HG03175 (cell line): ENCODE measurements at regions not wholly inside any gene's neighbourhood (a gene's known extent, or its start where the extent isn't known, plus 50 kb on each side); places are given as distances from the start of the nearest gene placed in this dataset.
"Not testable (repeated sequence)": the region's sequence is repeated elsewhere in the genome, so short reads cannot be mapped to it uniquely, and the experiment has no call there.

Source experiments
- ATAC-seq: cut with Tn5 transposase; IDR thresholded peaks from one replicate; pipeline ENCODE4 v1.9.1; 2021; ENCODE audit warnings: mild to moderate bottlenecking, moderate library complexity; ENCODE audit not compliant: unreplicated experiment

- ATAC-seq, result not testable (repeated sequence)
These were observed 85.2 kb downstream of the MRPL57 start for GRCh38 chr13:21261487-21262216.

GRCh38 chr13:21263909-21264308, 87.5 kb downstream of the MRPL57 start:
- not testable (repeated sequence) for ATAC-seq

- ATAC-seq, result not testable (repeated sequence)
These were observed 92.0 kb downstream of the MRPL57 start for GRCh38 chr13:21268485-21268884.

GRCh38 chr13:21272439-21272838, 96.0 kb downstream of the MRPL57 start:
- not testable (repeated sequence) for ATAC-seq

GRCh38 chr13:21274457-21274856, 98.0 kb downstream of the MRPL57 start:
- ATAC-seq, result not testable (repeated sequence)

- ATAC-seq, result no peak
These were observed 105.6 kb downstream of the MRPL57 start for GRCh38 chr13:21282065-21282464.

GRCh38 chr13:21287331-21287907, 111.0 kb downstream of the MRPL57 start:
- ATAC-seq, result no peak

GRCh38 chr13:21289475-21289874, 113.0 kb downstream of the MRPL57 start:
- ATAC-seq, result no peak

- ATAC-seq, result not testable (repeated sequence)
These were observed 114.1 kb downstream of the MRPL57 start for GRCh38 chr13:21290442-21291002.

GRCh38 chr13:21291840-21292239, 115.4 kb downstream of the MRPL57 start:
- no peak for ATAC-seq

GRCh38 chr13:21296991-21297390, 120.5 kb downstream of the MRPL57 start:
- ATAC-seq, result not testable (repeated sequence)

GRCh38 chr13:21297447-21297846, 121.0 kb downstream of the MRPL57 start:
- peak; percentile 7 for ATAC-seq

GRCh38 chr13:21297914-21298831, 121.7 kb downstream of the MRPL57 start:
- ATAC-seq, result peak; percentile 93

- ATAC-seq, result no peak
These were observed 127.8 kb downstream of the MRPL57 start for GRCh38 chr13:21304256-21304655.

GRCh38 chr13:21306300-21307073, 130.0 kb downstream of the MRPL57 start:
- ATAC-seq, result not testable (repeated sequence)

- not testable (repeated sequence) for ATAC-seq
These were observed 130.7 kb downstream of the MRPL57 start for GRCh38 chr13:21307158-21307557.

- no peak for ATAC-seq
These were observed 132.4 kb downstream of the MRPL57 start for GRCh38 chr13:21308906-21309305.

- ATAC-seq, result no peak
These were observed 133.2 kb downstream of the MRPL57 start for GRCh38 chr13:21309542-21310172.

- no peak for ATAC-seq
These were observed 133.8 kb downstream of the MRPL57 start for GRCh38 chr13:21310220-21310619.

GRCh38 chr13:21314976-21315375, 138.5 kb downstream of the MRPL57 start:
- ATAC-seq, result not testable (repeated sequence)
